ENCODE measurements at regions not wholly inside any gene's neighbourhood (a gene's known extent, or its start where the extent isn't known, plus 50 kb on each side); places are given as distances from the start of the nearest gene placed in this dataset.

- Histone ChIP-seq H3K4me3 (replicated peaks in 1 of 3; ENCODE audit: low read depth in 2 of 3, low read length in 3 of 3) (no peak overlapping the region), H3K4me2 (replicated peaks; ENCODE audit: extremely low read depth, low read length, poor library complexity, severe bottlenecking) (no peak overlapping the region), H3K9ac (ENCODE audit: insufficient read depth, low read length, poor library complexity, severe bottlenecking) (no peak overlapping the region), H4K20me1 (ENCODE audit: insufficient read depth, low read length) (no peaks in the 10 kb centered on the region), H3K79me2 (ENCODE audit: insufficient read depth, low read length) (no peaks in the 10 kb centered on the region), H3K27ac (ENCODE audit: low read depth in 1 of 2, low read length in 2 of 2) (no peak overlapping the region), H2AFZ (ENCODE audit: insufficient read depth, low read depth, low read length, poor library complexity, severe bottlenecking) (no peak overlapping the region), H3K36me3 (replicated peaks in 1 of 2; ENCODE audit: control insufficient read depth in 1 of 2, insufficient read depth in 2 of 2, low read length in 2 of 2) (no peaks in the 10 kb centered on the region), H3K27me3 (ENCODE audit: control insufficient read depth in 2 of 2, insufficient read depth in 2 of 2, low read length in 2 of 2) (no peaks in the 10 kb centered on the region), H3K9me3 (replicated peaks in 1 of 2; ENCODE audit: control insufficient read depth in 1 of 2, insufficient read depth in 1 of 2, low read length in 2 of 2) (peaks cover 17% of the 10 kb centered on the region in 2 donors), H3K4me1 (ENCODE audit: control insufficient read depth in 1 of 2, insufficient read depth in 2 of 2, low read length in 2 of 2) (no peaks in the 10 kb centered on the region)
- Mint-ChIP-seq H3K27me3 (ENCODE audit: low read depth in 3 of 3) (peaks cover 2 to 3% (median 2%) of the 10 kb centered on the region in 3 donors), H3K36me3 (peaks cover 0 to 4% of the 10 kb centered on the region in 2 donors), H3K27ac (peak overlapping the region in 2 of 7 donors; percentile 11 to 12), H3K4me3 (no peak overlapping the region), H3K9me3 (peaks cover 13 to 31% (median 22%) of the 10 kb centered on the region in 7 donors), H3K4me1 (no peaks in the 10 kb centered on the region)
- intact Hi-C loops (cut with micrococcal nuclease): no loop called here
- WGBS (ENCODE audit: insufficient coverage): no CpG with 5 or more reads among the region's 4 CpGs
- TF ChIP-seq CTCF (IDR thresholded peaks at IDR 0.05): no peak
- no peak for DNase-seq
These were observed 57.4 kb upstream of the PRRC2C start for GRCh38 chr1:171427852-171428471.

- Histone ChIP-seq H3K4me2 (replicated peaks; ENCODE audit: extremely low read depth, low read length, poor library complexity, severe bottlenecking) (no peak overlapping the region), H3K9me3 (replicated peaks in 1 of 2; ENCODE audit: control insufficient read depth in 1 of 2, insufficient read depth in 1 of 2, low read length in 2 of 2) (peaks cover 17% of the 10 kb centered on the region in 2 donors), H3K4me3 (replicated peaks in 1 of 3; ENCODE audit: low read depth in 2 of 3, low read length in 3 of 3) (no peak overlapping the region), H3K9ac (ENCODE audit: insufficient read depth, low read length, poor library complexity, severe bottlenecking) (no peak overlapping the region), H3K27me3 (ENCODE audit: control insufficient read depth in 2 of 2, insufficient read depth in 2 of 2, low read length in 2 of 2) (no peaks in the 10 kb centered on the region), H3K36me3 (replicated peaks in 1 of 2; ENCODE audit: control insufficient read depth in 1 of 2, insufficient read depth in 2 of 2, low read length in 2 of 2) (no peaks in the 10 kb centered on the region), H2AFZ (ENCODE audit: insufficient read depth, low read depth, low read length, poor library complexity, severe bottlenecking) (no peak overlapping the region), H3K79me2 (ENCODE audit: insufficient read depth, low read length) (no peaks in the 10 kb centered on the region), H3K27ac (ENCODE audit: low read depth in 1 of 2, low read length in 2 of 2) (no peak overlapping the region), H4K20me1 (ENCODE audit: insufficient read depth, low read length) (no peaks in the 10 kb centered on the region), H3K4me1 (ENCODE audit: control insufficient read depth in 1 of 2, insufficient read depth in 2 of 2, low read length in 2 of 2) (peaks cover 2 to 4% of the 10 kb centered on the region in 2 donors)
- DNase-seq: no peak
- H3K9me3 Mint-ChIP-seq: peaks cover 13 to 31% (median 22%) of the 10 kb centered on the region in 7 donors
- 100% methylated on average over 4 of the region's 6 CpGs for WGBS (ENCODE audit: insufficient coverage)
- no peak for TF ChIP-seq CTCF (IDR thresholded peaks at IDR 0.05)
- H3K4me1 Mint-ChIP-seq: peaks cover 3% of the 10 kb centered on the region
- H3K27me3 Mint-ChIP-seq (ENCODE audit: low read depth in 3 of 3): peaks cover 2 to 3% (median 2%) of the 10 kb centered on the region in 3 donors
- no peak overlapping the region for H3K4me3 Mint-ChIP-seq
- peaks cover 0 to 4% of the 10 kb centered on the region in 2 donors for H3K36me3 Mint-ChIP-seq
- intact Hi-C loops (cut with micrococcal nuclease): no loop called here
- H3K27ac Mint-ChIP-seq: no peak overlapping the region
These were observed 56.2 kb upstream of the PRRC2C start for GRCh38 chr1:171429137-171429536.

All from CD14-positive monocyte (primary cell).